HL-60 (cell line): ENCODE measurements at regions not wholly inside any gene's neighbourhood (a gene's known extent, or its start where the extent isn't known, plus 50 kb on each side); places are given as distances from the start of the nearest gene placed in this dataset.

ENCODE experiments used
- DNase-seq, 2 experiments: peaks; one replicate each; pipeline ENCODE4 v3.0.0-alpha.2; 2010 to 2020; ENCODE audit warnings: low read depth in 1 of 2, low spot score in 1 of 2
- H3K27ac ChIP-seq: fragments of 250-450 bp; sonication (Bioruptor Pico); replicated peaks from 2 replicates; pipeline ENCODE4 v1.5.1; 2020; ENCODE audit warnings: mild to moderate bottlenecking, moderate library complexity
- H3K27me3 ChIP-seq: fragments of 250-450 bp; sonication (Bioruptor Pico); 2 replicates; pipeline ENCODE4 v1.5.1; 2021; ENCODE audit warnings: mild to moderate bottlenecking, moderate library complexity; ENCODE audit not compliant: insufficient read depth, poor library complexity, severe bottlenecking
- H3K4me3 ChIP-seq: replicated peaks from 2 replicates; pipeline ENCODE4 v1.5.1; 2011; ENCODE audit warnings: mild to moderate bottlenecking, control low read depth, low read length; ENCODE audit not compliant: insufficient read depth
- GABPA ChIP-seq: IDR thresholded peaks from 2 replicates; pipeline ENCODE4 v1.6.1; 2012; ENCODE audit warnings: low read depth
- POLR2AphosphoS5 ChIP-seq: IDR thresholded peaks from 2 replicates; pipeline ENCODE4 v1.6.1; 2012; ENCODE audit warnings: low read depth
- SPI1 ChIP-seq: IDR thresholded peaks from 2 replicates; pipeline ENCODE4 v1.6.1; 2012; ENCODE audit warnings: low read depth, mild to moderate bottlenecking, borderline replicate concordance
- TF ChIP-seq, protein P1 (sequence below): IDR thresholded peaks from 2 replicates; pipeline ENCODE4 v1.6.1; 2012; ENCODE audit warnings: low read depth; ENCODE audit not compliant: insufficient replicate concordance
- TF ChIP-seq, protein P2 (sequence below): IDR thresholded peaks from one replicate; pipeline ENCODE4 v1.5.1; 2011; ENCODE audit warnings: low read length, control low read depth, inconsistent platforms; ENCODE audit not compliant: insufficient read depth

DNA sequence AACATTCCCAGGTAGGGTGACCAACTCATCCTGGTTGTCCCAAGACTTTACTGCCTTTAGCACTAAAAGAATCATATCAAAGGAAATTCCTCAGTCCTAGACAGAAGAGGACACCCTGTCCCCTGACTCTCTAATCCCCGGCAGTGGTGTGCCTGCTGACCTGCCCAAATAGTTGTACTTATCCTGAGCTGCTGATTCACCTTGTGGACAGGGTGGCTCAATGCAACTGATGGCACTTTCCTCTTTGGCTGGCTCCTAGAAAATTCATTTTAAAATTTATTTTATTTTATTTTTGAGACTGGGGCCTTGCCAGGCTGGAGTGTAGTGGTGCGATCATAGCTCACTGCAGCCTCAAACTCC lies 111.7 kb downstream of the JCAD start:
- no peak overlapping the region for H3K27ac ChIP-seq
- no peak for TF ChIP-seq SPI1
- TF ChIP-seq, protein P1, sequence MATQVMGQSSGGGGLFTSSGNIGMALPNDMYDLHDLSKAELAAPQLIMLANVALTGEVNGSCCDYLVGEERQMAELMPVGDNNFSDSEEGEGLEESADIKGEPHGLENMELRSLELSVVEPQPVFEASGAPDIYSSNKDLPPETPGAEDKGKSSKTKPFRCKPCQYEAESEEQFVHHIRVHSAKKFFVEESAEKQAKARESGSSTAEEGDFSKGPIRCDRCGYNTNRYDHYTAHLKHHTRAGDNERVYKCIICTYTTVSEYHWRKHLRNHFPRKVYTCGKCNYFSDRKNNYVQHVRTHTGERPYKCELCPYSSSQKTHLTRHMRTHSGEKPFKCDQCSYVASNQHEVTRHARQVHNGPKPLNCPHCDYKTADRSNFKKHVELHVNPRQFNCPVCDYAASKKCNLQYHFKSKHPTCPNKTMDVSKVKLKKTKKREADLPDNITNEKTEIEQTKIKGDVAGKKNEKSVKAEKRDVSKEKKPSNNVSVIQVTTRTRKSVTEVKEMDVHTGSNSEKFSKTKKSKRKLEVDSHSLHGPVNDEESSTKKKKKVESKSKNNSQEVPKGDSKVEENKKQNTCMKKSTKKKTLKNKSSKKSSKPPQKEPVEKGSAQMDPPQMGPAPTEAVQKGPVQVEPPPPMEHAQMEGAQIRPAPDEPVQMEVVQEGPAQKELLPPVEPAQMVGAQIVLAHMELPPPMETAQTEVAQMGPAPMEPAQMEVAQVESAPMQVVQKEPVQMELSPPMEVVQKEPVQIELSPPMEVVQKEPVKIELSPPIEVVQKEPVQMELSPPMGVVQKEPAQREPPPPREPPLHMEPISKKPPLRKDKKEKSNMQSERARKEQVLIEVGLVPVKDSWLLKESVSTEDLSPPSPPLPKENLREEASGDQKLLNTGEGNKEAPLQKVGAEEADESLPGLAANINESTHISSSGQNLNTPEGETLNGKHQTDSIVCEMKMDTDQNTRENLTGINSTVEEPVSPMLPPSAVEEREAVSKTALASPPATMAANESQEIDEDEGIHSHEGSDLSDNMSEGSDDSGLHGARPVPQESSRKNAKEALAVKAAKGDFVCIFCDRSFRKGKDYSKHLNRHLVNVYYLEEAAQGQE = no peak
- TF ChIP-seq GABPA = no peak
- no peak for TF ChIP-seq POLR2AphosphoS5
- TF ChIP-seq, protein P2, sequence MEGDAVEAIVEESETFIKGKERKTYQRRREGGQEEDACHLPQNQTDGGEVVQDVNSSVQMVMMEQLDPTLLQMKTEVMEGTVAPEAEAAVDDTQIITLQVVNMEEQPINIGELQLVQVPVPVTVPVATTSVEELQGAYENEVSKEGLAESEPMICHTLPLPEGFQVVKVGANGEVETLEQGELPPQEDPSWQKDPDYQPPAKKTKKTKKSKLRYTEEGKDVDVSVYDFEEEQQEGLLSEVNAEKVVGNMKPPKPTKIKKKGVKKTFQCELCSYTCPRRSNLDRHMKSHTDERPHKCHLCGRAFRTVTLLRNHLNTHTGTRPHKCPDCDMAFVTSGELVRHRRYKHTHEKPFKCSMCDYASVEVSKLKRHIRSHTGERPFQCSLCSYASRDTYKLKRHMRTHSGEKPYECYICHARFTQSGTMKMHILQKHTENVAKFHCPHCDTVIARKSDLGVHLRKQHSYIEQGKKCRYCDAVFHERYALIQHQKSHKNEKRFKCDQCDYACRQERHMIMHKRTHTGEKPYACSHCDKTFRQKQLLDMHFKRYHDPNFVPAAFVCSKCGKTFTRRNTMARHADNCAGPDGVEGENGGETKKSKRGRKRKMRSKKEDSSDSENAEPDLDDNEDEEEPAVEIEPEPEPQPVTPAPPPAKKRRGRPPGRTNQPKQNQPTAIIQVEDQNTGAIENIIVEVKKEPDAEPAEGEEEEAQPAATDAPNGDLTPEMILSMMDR = no peak
- H3K4me3 ChIP-seq = no peak overlapping the region
- no peak for DNase-seq
- H3K27me3 ChIP-seq = no peaks in the 10 kb centered on the region

GRCh38 chr10:29946953-29947700 lies 112.3 kb downstream of the JCAD start:
- no peak overlapping the region for H3K27ac ChIP-seq
- no peak for DNase-seq
- no peak overlapping the region for H3K4me3 ChIP-seq
- no peaks in the 10 kb centered on the region for H3K27me3 ChIP-seq
- TF ChIP-seq, protein P2 = no peak
- TF ChIP-seq SPI1 = no peak
- TF ChIP-seq GABPA = no peak
- TF ChIP-seq, protein P1 = no peak
- TF ChIP-seq POLR2AphosphoS5 = no peak

DNA sequence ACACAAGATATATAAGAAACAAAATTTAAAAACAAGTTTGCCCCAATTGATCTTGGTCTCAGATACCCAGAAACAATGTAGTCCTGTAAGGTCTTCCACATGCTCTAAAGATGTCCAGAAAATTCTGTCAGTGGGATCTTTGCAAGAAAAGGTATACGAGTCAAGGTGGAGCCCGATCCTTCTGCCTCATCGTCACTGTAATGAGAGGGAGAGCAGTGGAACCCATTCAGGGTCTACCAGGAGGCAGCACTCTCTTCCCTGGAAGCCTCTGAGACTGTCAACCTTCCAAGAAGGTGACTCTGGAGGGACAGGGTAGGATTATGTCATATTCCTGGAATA lies 112.8 kb downstream of the JCAD start:
- no peak for DNase-seq
- TF ChIP-seq, protein P1 = no peak
- TF ChIP-seq SPI1 = no peak
- TF ChIP-seq, protein P2 = no peak
- TF ChIP-seq GABPA = no peak
- no peak for TF ChIP-seq POLR2AphosphoS5
- Histone ChIP-seq H3K4me3 (no peak overlapping the region), H3K27ac (no peak overlapping the region), H3K27me3 (no peaks in the 10 kb centered on the region)
